ENCODE measurements at regions not wholly inside any gene's neighbourhood (a gene's known extent, or its start where the extent isn't known, plus 50 kb on each side); places are given as distances from the start of the nearest gene placed in this dataset.

DNA sequence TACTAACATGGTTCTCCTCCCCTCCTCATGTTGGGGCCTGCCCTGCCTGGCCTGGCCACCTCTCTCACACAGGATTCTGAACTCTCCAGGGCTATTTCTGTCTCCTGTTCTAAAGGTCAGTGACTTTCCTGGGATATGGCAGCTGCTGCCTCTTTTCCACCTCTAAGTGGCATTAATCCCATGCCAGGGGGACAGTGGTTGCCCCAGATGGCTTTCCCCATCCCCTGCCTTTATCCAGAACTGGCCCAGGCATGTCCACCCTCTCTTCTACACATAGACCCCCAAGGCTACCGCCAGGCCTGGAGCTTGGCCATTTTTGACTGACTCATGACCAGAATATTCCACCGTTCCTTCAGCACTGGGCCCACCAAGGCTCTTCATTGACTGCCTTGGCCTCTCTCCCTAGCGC, 90.4 kb downstream of the IRF2BPL start:
- H3K27me3 ChIP-seq (ENCODE audit: control insufficient read depth in 4 of 4, insufficient read depth in 4 of 4, low read length in 3 of 4), result no peaks in the 10 kb centered on the region
- H3K9me3 ChIP-seq (ENCODE audit: control insufficient read depth in 4 of 4, low read length in 3 of 4), result no peaks in the 10 kb centered on the region
- no peak overlapping the region for H3K4me3 ChIP-seq (ENCODE audit: low read depth in 1 of 3, low read length in 3 of 3)
- TF ChIP-seq HNF4G (IDR thresholded peaks at IDR 0.05) (no peak), HNF4A (conservative IDR thresholded peaks at IDR 0.05) (no peak)
- no peak overlapping the region for H3K9ac ChIP-seq (ENCODE audit: low read depth in 1 of 2, low read length in 2 of 2)
- WGBS, result 90% methylated on average over 3 of the region's 3 CpGs
- no peaks in the 10 kb centered on the region for H3K36me3 ChIP-seq (ENCODE audit: control insufficient read depth in 4 of 4, insufficient read depth in 3 of 4, low read depth in 1 of 4, low read length in 3 of 4)
- no peak overlapping the region for H3K27ac ChIP-seq (ENCODE audit: low read depth in 1 of 2, low read length in 2 of 2)
- no peaks in the 10 kb centered on the region for H3K4me1 ChIP-seq (ENCODE audit: control insufficient read depth in 4 of 4, insufficient read depth in 4 of 4, low read length in 3 of 4)
- no peak for DNase-seq (ENCODE audit: low spot score)

DNA sequence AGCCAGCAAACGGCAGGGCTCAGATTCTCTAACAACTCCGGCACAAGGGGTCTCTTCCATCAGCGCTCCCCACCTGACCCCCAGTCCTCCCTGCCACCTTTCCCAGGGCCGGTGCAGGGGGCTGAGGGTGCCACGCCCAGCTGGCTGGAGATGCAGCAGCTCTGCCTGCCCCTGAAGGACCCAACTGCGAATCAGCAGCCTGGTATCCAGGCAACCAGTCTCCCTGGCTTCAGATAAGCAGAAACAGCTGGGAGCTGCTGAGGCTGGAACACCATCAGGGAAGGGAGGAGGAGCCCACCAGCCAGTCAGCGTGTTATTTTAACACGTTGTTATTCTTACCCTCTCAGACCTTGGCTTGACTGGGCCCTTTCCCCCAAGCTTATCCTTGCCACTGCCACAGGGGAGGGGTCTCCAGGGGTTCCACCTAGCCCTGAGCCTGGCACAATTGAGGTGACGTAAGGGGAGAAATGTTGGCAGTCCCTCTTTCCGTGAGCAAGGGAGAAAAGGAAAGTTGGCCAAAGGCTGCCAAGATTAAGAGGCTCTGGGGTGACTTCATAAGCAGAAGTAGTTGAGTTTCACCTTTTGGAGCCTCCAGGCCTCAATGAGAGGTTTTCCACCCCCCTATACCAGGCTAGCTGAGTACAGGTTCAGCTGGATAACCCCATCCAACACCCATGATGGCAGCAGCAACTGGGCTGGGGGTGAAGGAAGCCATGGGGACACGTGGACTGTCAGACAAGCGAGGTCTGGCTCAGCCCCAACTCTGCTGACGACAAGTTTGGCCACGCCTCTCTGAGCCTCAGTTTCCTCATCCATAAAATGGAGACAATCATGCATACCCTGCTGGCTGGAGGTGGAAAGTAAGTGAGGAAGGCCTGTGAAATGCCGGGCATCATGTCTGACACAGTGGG, 91.1 kb downstream of the IRF2BPL start:
- Histone ChIP-seq H3K27me3 (ENCODE audit: control insufficient read depth in 4 of 4, insufficient read depth in 4 of 4, low read length in 3 of 4) (no peaks in the 10 kb centered on the region), H3K9me3 (ENCODE audit: control insufficient read depth in 4 of 4, low read length in 3 of 4) (no peaks in the 10 kb centered on the region), H3K27ac (ENCODE audit: low read depth in 1 of 2, low read length in 2 of 2) (no peak overlapping the region), H3K4me3 (ENCODE audit: low read depth in 1 of 3, low read length in 3 of 3) (no peak overlapping the region), H3K36me3 (ENCODE audit: control insufficient read depth in 4 of 4, insufficient read depth in 3 of 4, low read depth in 1 of 4, low read length in 3 of 4) (no peaks in the 10 kb centered on the region), H3K4me1 (ENCODE audit: control insufficient read depth in 4 of 4, insufficient read depth in 4 of 4, low read length in 3 of 4) (no peaks in the 10 kb centered on the region), H3K9ac (ENCODE audit: low read depth in 1 of 2, low read length in 2 of 2) (no peak overlapping the region)
- TF ChIP-seq JUND (IDR thresholded peaks at IDR 0.05) (no peak), SP1 (IDR thresholded peaks at IDR 0.05) (no peak), HNF4G (IDR thresholded peaks at IDR 0.05) (no peak), RAD21 (IDR thresholded peaks at IDR 0.05) (no peak), NR2F2 (IDR thresholded peaks at IDR 0.05) (no peak), EGR1 (IDR thresholded peaks at IDR 0.05; ENCODE audit: low read depth in 2 of 2) (no peak), HNF4A (conservative IDR thresholded peaks at IDR 0.05) (no peak), FOXA2 (IDR thresholded peaks at IDR 0.05) (no peak), RXRA (IDR thresholded peaks at IDR 0.05) (no peak), YY1 (IDR thresholded peaks at IDR 0.05) (no peak), TAF1 (conservative IDR thresholded peaks at IDR 0.05) (no peak), GABPA (IDR thresholded peaks at IDR 0.05 in 1 of 2, conservative IDR thresholded peaks at IDR 0.05 in 1 of 2) (no peak), FOXA1 (IDR thresholded peaks at IDR 0.05) (no peak)
- TF ChIP-seq, protein P1, sequence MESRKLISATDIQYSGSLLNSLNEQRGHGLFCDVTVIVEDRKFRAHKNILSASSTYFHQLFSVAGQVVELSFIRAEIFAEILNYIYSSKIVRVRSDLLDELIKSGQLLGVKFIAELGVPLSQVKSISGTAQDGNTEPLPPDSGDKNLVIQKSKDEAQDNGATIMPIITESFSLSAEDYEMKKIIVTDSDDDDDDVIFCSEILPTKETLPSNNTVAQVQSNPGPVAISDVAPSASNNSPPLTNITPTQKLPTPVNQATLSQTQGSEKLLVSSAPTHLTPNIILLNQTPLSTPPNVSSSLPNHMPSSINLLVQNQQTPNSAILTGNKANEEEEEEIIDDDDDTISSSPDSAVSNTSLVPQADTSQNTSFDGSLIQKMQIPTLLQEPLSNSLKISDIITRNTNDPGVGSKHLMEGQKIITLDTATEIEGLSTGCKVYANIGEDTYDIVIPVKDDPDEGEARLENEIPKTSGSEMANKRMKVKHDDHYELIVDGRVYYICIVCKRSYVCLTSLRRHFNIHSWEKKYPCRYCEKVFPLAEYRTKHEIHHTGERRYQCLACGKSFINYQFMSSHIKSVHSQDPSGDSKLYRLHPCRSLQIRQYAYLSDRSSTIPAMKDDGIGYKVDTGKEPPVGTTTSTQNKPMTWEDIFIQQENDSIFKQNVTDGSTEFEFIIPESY (IDR thresholded peaks at IDR 0.05), result no peak
- TF ChIP-seq, protein P2, sequence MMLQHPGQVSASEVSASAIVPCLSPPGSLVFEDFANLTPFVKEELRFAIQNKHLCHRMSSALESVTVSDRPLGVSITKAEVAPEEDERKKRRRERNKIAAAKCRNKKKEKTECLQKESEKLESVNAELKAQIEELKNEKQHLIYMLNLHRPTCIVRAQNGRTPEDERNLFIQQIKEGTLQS (IDR thresholded peaks at IDR 0.05), result no peak
- TF ChIP-seq, protein P3, sequence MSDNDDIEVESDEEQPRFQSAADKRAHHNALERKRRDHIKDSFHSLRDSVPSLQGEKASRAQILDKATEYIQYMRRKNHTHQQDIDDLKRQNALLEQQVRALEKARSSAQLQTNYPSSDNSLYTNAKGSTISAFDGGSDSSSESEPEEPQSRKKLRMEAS (IDR thresholded peaks at IDR 0.05), result no peak
- TF ChIP-seq, protein P4, sequence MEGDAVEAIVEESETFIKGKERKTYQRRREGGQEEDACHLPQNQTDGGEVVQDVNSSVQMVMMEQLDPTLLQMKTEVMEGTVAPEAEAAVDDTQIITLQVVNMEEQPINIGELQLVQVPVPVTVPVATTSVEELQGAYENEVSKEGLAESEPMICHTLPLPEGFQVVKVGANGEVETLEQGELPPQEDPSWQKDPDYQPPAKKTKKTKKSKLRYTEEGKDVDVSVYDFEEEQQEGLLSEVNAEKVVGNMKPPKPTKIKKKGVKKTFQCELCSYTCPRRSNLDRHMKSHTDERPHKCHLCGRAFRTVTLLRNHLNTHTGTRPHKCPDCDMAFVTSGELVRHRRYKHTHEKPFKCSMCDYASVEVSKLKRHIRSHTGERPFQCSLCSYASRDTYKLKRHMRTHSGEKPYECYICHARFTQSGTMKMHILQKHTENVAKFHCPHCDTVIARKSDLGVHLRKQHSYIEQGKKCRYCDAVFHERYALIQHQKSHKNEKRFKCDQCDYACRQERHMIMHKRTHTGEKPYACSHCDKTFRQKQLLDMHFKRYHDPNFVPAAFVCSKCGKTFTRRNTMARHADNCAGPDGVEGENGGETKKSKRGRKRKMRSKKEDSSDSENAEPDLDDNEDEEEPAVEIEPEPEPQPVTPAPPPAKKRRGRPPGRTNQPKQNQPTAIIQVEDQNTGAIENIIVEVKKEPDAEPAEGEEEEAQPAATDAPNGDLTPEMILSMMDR (IDR thresholded peaks at IDR 0.05; ENCODE audit: low read depth, low read length, missing input control), result no peak
- TF ChIP-seq, protein P5, sequence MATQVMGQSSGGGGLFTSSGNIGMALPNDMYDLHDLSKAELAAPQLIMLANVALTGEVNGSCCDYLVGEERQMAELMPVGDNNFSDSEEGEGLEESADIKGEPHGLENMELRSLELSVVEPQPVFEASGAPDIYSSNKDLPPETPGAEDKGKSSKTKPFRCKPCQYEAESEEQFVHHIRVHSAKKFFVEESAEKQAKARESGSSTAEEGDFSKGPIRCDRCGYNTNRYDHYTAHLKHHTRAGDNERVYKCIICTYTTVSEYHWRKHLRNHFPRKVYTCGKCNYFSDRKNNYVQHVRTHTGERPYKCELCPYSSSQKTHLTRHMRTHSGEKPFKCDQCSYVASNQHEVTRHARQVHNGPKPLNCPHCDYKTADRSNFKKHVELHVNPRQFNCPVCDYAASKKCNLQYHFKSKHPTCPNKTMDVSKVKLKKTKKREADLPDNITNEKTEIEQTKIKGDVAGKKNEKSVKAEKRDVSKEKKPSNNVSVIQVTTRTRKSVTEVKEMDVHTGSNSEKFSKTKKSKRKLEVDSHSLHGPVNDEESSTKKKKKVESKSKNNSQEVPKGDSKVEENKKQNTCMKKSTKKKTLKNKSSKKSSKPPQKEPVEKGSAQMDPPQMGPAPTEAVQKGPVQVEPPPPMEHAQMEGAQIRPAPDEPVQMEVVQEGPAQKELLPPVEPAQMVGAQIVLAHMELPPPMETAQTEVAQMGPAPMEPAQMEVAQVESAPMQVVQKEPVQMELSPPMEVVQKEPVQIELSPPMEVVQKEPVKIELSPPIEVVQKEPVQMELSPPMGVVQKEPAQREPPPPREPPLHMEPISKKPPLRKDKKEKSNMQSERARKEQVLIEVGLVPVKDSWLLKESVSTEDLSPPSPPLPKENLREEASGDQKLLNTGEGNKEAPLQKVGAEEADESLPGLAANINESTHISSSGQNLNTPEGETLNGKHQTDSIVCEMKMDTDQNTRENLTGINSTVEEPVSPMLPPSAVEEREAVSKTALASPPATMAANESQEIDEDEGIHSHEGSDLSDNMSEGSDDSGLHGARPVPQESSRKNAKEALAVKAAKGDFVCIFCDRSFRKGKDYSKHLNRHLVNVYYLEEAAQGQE (IDR thresholded peaks at IDR 0.05), result no peak
- no peak for DNase-seq (ENCODE audit: low spot score)
- WGBS, result 80% methylated on average over 15 of the region's 15 CpGs
